K562 (cell line): ENCODE measurements at regions not wholly inside any gene's neighbourhood (a gene's known extent, or its start where the extent isn't known, plus 50 kb on each side); places are given as distances from the start of the nearest gene placed in this dataset.

Experiments
- ATF7 ChIP-seq: fragments of 450-650 bp; IDR thresholded peaks from 2 replicates; pipeline ENCODE4 v1.7.1; 2014; ENCODE audit warnings: mild to moderate bottlenecking, moderate library complexity
- CTCF ChIP-seq, 3 experiments: IDR thresholded peaks in 2 of 3; conservative IDR thresholded peaks in 1 of 3; 2 replicates each; pipeline ENCODE4 v1.5.1; 2011 to 2012; ENCODE audit warnings: low read length in 3 of 3, mild to moderate bottlenecking in 3 of 3, control low read depth in 2 of 3, improper control_type of control experiment in 1 of 3, inconsistent platforms in 1 of 3, low read depth in 1 of 3, mixed read lengths in 1 of 3, moderate library complexity in 1 of 3; ENCODE audit not compliant: insufficient read depth in 2 of 3
- CTCFL ChIP-seq: IDR thresholded peaks from 2 replicates; pipeline ENCODE4 v1.6.1; 2011; ENCODE audit warnings: borderline replicate concordance, low read depth, mild to moderate bottlenecking, moderate library complexity, low read length; ENCODE audit not compliant: insufficient read depth, poor library complexity, severe bottlenecking
- HMGXB4 ChIP-seq: sonication (generic); formaldehyde crosslinking; IDR thresholded peaks from 2 replicates; pipeline ENCODE4 v1.8.1; 2023; ENCODE audit warnings: mild to moderate bottlenecking, missing genetic modification reagents
- LCOR ChIP-seq: sonication (generic); formaldehyde crosslinking; IDR thresholded peaks from 2 replicates; pipeline ENCODE4 v1.8.0; 2022; ENCODE audit warnings: mild to moderate bottlenecking, missing genetic modification reagents
- MAZ ChIP-seq, 2 experiments: fragments of 450-650 bp in 1 of 2; sonication (generic) in 1 of 2; formaldehyde crosslinking; IDR thresholded peaks in 1 of 2; conservative IDR thresholded peaks in 1 of 2; 2 replicates each; pipeline versions ENCODE4 v1.4.0 to v1.5.0; 2020; ENCODE audit warnings: mild to moderate bottlenecking in 1 of 2, missing genetic modification reagents in 1 of 2
- MYC ChIP-seq, 2 experiments: fragments of 250-450 bp in 1 of 2; sonication (Bioruptor Pico) in 1 of 2; IDR thresholded peaks; 2 replicates each; pipeline versions ENCODE4 v1.5.1 to v1.6.1; 2012 to 2021; ENCODE audit warnings: low read depth in 2 of 2, borderline replicate concordance in 1 of 2, improper control_type of control experiment in 1 of 2, low read length in 1 of 2, mild to moderate bottlenecking in 1 of 2, moderate library complexity in 1 of 2
- PHB2 ChIP-seq: fragments of 450-650 bp; IDR thresholded peaks from 2 replicates; pipeline ENCODE4 v1.6.1; 2017; ENCODE audit warnings: low read depth
- PTBP1 ChIP-seq: fragments of 200-400 bp; formaldehyde crosslinking; IDR thresholded peaks from 2 replicates; pipeline ENCODE4 v1.6.1; 2017; ENCODE audit warnings: low read depth, low read length
- TBL1XR1 ChIP-seq, 2 experiments: IDR thresholded peaks; 2 replicates each; pipeline ENCODE4 v1.6.1; 2012; ENCODE audit warnings: improper control_type of control experiment in 2 of 2, low read length in 2 of 2, mild to moderate bottlenecking in 1 of 2

- TF ChIP-seq HMGXB4 (CRISPR knock-in tag) (no peak), MYC (IDR thresholded peaks at IDR 0.05; ENCODE audit: low read depth, low read length) (no peak), MYC (CRISPR knock-in tag; IDR thresholded peaks at IDR 0.05; ENCODE audit: borderline replicate concordance, low read depth) (no peak), CTCF (IDR thresholded peaks at IDR 0.05 in 2 of 3, conservative IDR thresholded peaks at IDR 0.05 in 1 of 3; ENCODE audit: insufficient read depth in 2 of 3, low read depth in 1 of 3, low read length in 3 of 3) (no peak), CTCFL (no peak), MAZ (CRISPR knock-in tag; conservative IDR thresholded peaks at IDR 0.05 in 1 of 2, IDR thresholded peaks at IDR 0.05 in 1 of 2) (no peak), ATF7 (no peak), TBL1XR1 (IDR thresholded peaks at IDR 0.05; ENCODE audit: low read length in 2 of 2) (no peak), LCOR (no peak), PTBP1 (no peak), PHB2 (no peak)
Measured at GRCh38 chrX:8314881-8315280, 143.8 kb upstream of the VCX2 start.
